Gastroesophageal sphincter (tissue), 4 donors: ENCODE measurements at regions not wholly inside any gene's neighbourhood (a gene's known extent, or its start where the extent isn't known, plus 50 kb on each side); places are given as distances from the start of the nearest gene placed in this dataset.

Experiments
- ATAC-seq: fragments of 150-250 bp; one replicate; pipeline ENCODE4 v1.9.1; 2016; ENCODE audit warnings: mild to moderate bottlenecking, moderate library complexity
- H3K27ac ChIP-seq, 4 donors: fragments of 200-600 bp; sonication (generic) in 3 of 4; 1 replicate in 3 of 4; 2 replicates in 1 of 4; pipeline ENCODE4 v1.5.1; 2016 to 2019
- H3K27me3 ChIP-seq: fragments of 200-600 bp; sonication (generic); one replicate; pipeline ENCODE4 v1.5.1; 2019
- H3K36me3 ChIP-seq, 2 donors: fragments of 200-600 bp; sonication (generic); one replicate each; pipeline ENCODE4 v1.5.1; 2019; ENCODE audit warnings: control low read depth in 1 of 2
- H3K4me1 ChIP-seq, 3 donors: fragments of 200-600 bp; sonication (generic); 1 replicate in 2 of 3; 2 replicates in 1 of 3; pipeline ENCODE4 v1.5.1; 2016 to 2019; ENCODE audit warnings: control low read depth in 2 of 3
- H3K4me3 ChIP-seq, 2 donors: fragments of 200-600 bp; sonication (generic); one replicate each; pipeline ENCODE4 v1.5.1; 2019; ENCODE audit warnings: mild to moderate bottlenecking in 1 of 2, moderate library complexity in 1 of 2
- H3K9me3 ChIP-seq, 3 donors: fragments of 200-600 bp; sonication (generic); one replicate each; pipeline ENCODE4 v1.5.1; 2017 to 2019; ENCODE audit warnings: control low read depth in 2 of 3
- CTCF ChIP-seq, 4 experiments: fragments of 200-600 bp in 2 of 4; fragments of 450-650 bp in 2 of 4; sonication (generic) in 1 of 4; IDR thresholded peaks; one replicate each; pipeline ENCODE4 v1.5.1; 2017 to 2019; ENCODE audit warnings: antibody characterized with exemption in 4 of 4, mild to moderate bottlenecking in 2 of 4, moderate library complexity in 2 of 4
- EP300 ChIP-seq: sonication (generic); formaldehyde crosslinking; IDR thresholded peaks from one replicate; pipeline ENCODE4 v1.6.1; 2017; ENCODE audit warnings: antibody characterized with exemption, mild to moderate bottlenecking
- POLR2A ChIP-seq, 2 donors: fragments of 450-650 bp; IDR thresholded peaks; one replicate each; pipeline ENCODE4 v1.6.1; 2017; ENCODE audit warnings: antibody characterized with exemption in 2 of 2, mild to moderate bottlenecking in 2 of 2, moderate library complexity in 1 of 2
- POLR2AphosphoS5 ChIP-seq: sonication (generic); formaldehyde crosslinking; IDR thresholded peaks from one replicate; pipeline ENCODE4 v1.6.1; 2017; ENCODE audit warnings: antibody characterized with exemption
- WGBS, 2 donors: methylation state at CpG; one replicate each; pipeline ENCODE4 v1.1.5; 2018; ENCODE audit warnings: low coverage in 1 of 2; 5-methylcytosine and 5-hydroxymethylcytosine counted together

DNA sequence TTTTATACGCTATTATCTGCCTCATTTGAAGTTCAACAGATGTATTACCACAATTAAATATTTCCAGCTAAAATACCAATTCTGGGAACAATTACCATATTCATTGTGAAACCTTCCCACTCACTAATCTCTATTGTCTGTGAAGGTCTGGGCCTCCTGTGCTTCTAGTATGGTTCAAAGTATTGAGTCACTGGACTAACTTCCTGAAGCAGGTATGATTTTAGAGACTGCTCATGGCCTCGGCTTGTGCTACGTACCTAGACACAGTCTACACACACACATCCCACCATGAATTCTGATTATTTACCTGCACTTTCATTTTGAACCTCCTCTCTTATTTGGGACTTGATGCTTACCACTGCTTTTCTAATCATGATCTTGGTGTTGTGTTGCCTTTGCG is 180.7 kb upstream of the EPHA4 start:
- TF ChIP-seq CTCF (IDR thresholded peaks at IDR 0.05) (no peak), POLR2A (IDR thresholded peaks at IDR 0.05) (no peak)
- no peak for ATAC-seq
- H3K9me3 ChIP-seq = no peaks in the 10 kb centered on the region
- H3K4me3 ChIP-seq = no peak overlapping the region
- no peaks in the 10 kb centered on the region for H3K4me1 ChIP-seq
- H3K27ac ChIP-seq = no peak overlapping the region
- H3K27me3 ChIP-seq = no peaks in the 10 kb centered on the region
- H3K36me3 ChIP-seq = no peaks in the 10 kb centered on the region
- WGBS, 2 donors = 86 to 87% methylated on average over 4 of the region's 4 CpGs

GRCh38 chr2:221750316-221750715 is 178.2 kb upstream of the EPHA4 start:
- ATAC-seq = no peak
- Histone ChIP-seq H3K27ac (no peak overlapping the region), H3K36me3 (no peaks in the 10 kb centered on the region), H3K4me1 (no peaks in the 10 kb centered on the region), H3K4me3 (no peak overlapping the region), H3K9me3 (no peaks in the 10 kb centered on the region), H3K27me3 (no peaks in the 10 kb centered on the region)
- 67 to 100% methylated on average over 1 of the region's 1 CpG for WGBS, 2 donors
- TF ChIP-seq POLR2AphosphoS5 (no peak), POLR2A (IDR thresholded peaks at IDR 0.05) (no peak), EP300 (no peak), CTCF (IDR thresholded peaks at IDR 0.05) (no peak)

DNA sequence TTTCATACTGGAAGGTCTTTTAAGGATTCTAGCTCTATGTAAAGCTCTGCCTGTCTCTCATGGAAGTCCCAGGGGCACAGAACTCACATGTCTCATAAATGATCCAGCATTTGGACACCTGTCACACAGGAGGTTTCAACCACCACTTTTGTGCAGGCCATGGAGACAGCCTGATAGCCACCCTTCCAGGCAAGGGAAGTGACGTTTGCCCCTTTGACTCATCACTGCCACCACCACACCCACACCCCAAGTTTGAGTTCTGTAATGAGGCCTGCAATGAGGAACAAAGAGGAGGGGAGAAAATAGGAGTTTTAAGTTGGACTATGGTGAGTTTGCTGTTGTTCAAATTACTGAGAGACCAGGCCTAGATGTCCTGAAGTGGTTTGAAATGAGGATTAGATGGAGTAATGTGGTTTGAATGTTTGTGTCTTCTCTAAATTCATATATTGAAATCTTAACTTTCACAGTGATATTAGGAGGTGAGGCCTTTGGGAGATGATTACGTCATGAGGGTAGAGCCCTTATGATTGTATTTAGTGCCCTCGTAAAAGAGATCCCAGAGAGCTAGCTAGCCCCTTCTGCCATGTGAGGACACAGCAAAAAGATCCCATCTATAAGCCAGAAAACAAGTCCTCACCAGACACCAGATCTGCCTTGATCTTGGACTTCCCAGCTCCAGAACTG is 175.3 kb upstream of the EPHA4 start:
- Histone ChIP-seq H3K4me3 (no peak overlapping the region), H3K9me3 (peaks cover 0 to 6% (median 0%) of the 10 kb centered on the region in 3 donors), H3K36me3 (no peaks in the 10 kb centered on the region), H3K27me3 (no peaks in the 10 kb centered on the region), H3K4me1 (no peaks in the 10 kb centered on the region), H3K27ac (no peak overlapping the region)
- no peak for ATAC-seq
- WGBS, 2 donors = 89 to 92% methylated on average over 2 to 3 of the region's 3 CpGs
- TF ChIP-seq POLR2A (IDR thresholded peaks at IDR 0.05) (no peak), POLR2AphosphoS5 (no peak), CTCF (IDR thresholded peaks at IDR 0.05) (no peak)

DNA sequence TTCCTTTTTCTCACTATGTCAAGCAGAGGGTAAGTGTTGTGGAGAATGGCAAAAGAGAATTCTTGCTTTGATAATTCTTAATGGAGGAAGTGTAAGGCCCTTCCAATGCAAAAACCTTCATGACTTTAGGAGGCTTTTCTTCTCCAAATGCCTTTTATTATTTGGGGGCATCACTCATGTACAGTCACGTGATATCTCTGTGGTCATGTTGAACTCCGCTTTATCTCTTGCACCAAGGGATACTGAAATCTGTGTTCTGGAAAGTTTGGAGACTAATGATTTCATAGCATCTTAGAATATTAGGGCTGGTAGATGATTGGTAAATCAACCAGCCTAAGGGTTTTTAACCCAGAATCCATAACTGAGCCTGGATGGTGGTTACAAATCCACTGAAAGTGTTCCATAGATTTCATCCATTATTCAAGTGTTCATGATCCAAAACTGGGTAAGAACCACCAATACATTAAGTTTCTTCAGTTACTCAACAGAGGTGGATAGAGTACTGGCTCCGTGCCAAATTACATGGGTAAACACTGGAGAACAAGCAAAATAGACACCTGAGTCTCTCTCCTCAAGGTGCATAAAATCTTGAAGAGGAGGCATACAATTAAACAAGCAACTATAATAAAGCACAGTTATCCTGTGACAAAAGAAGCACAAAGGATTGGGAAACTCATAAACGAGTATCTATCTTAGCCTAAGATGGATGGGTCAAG is 169.6 kb upstream of the EPHA4 start:
- ATAC-seq = no peak
- no peak for TF ChIP-seq CTCF (IDR thresholded peaks at IDR 0.05)
- TF ChIP-seq POLR2A (IDR thresholded peaks at IDR 0.05) = no peak
- TF ChIP-seq POLR2AphosphoS5 = no peak
- no peak for TF ChIP-seq EP300
- H3K27ac ChIP-seq = no peak overlapping the region
- no peaks in the 10 kb centered on the region for H3K27me3 ChIP-seq
- WGBS, 2 donors = 70 to 97% methylated on average over 3 to 4 of the region's 4 CpGs
- no peaks in the 10 kb centered on the region for H3K4me1 ChIP-seq
- peaks cover 0 to 6% (median 0%) of the 10 kb centered on the region in 3 donors for H3K9me3 ChIP-seq
- H3K36me3 ChIP-seq = no peaks in the 10 kb centered on the region
- H3K4me3 ChIP-seq = no peak overlapping the region
